ENCODE measurements at regions not wholly inside any gene's neighbourhood (a gene's known extent, or its start where the extent isn't known, plus 50 kb on each side); places are given as distances from the start of the nearest gene placed in this dataset.

- no peak for TF ChIP-seq PRDM15 (CRISPR knock-in tag; IDR thresholded peaks at IDR 0.05)
- no peak for TF ChIP-seq NBN (IDR thresholded peaks at IDR 0.05)
- TF ChIP-seq NFYA (IDR thresholded peaks at IDR 0.05; ENCODE audit: borderline replicate concordance, low read depth, low read length): no peak
- no peak for TF ChIP-seq TARDBP (IDR thresholded peaks at IDR 0.05; ENCODE audit: borderline replicate concordance)
- TF ChIP-seq SIN3A (IDR thresholded peaks at IDR 0.05; ENCODE audit: low read depth, low read length): no peak
These were observed 65.7 kb upstream of the DYRK2 start (continued) for GRCh38 chr12:67582844-67583243.

GRCh38 chr12:67586951-67587350 lies 61.6 kb upstream of the DYRK2 start:
- H3K4me1 ChIP-seq (ENCODE audit: control insufficient read depth, insufficient read depth, low read length): no peaks in the 10 kb centered on the region
- 48% methylated on average over 4 of the region's 4 CpGs for WGBS (ENCODE audit: insufficient coverage, insufficient replicate concordance, low lambda C conversion rate, missing lambda C conversion rate)
- no peak overlapping the region for H3K9ac ChIP-seq (ENCODE audit: control insufficient read depth, insufficient read depth, low read length)
- H3K36me3 ChIP-seq (ENCODE audit: control insufficient read depth in 2 of 2, insufficient read depth in 2 of 2, low read length in 1 of 2): no peaks in the 10 kb centered on the region
- H3K79me2 ChIP-seq (ENCODE audit: control insufficient read depth, insufficient read depth, low read length): no peaks in the 10 kb centered on the region
- H3K9me3 ChIP-seq (replicated peaks; ENCODE audit: control insufficient read depth, insufficient read depth, low read length): no peaks in the 10 kb centered on the region
- H3K4me3 ChIP-seq: no peak overlapping the region
- POLR2A ChIA-PET: no interaction called here
- BruUV-seq (replicated peaks): no TSS peak
- no peaks in the 10 kb centered on the region for H3K27me3 ChIP-seq (replicated peaks in 1 of 2; ENCODE audit: control insufficient read depth in 2 of 2, insufficient read depth in 2 of 2, low read length in 1 of 2)
- ATAC-seq (no peak), DNase-seq (ENCODE audit: low read depth, low spot score) (no peak), FAIRE-seq (no peak)
- H4K20me1 ChIP-seq (ENCODE audit: control insufficient read depth, insufficient read depth): no peaks in the 10 kb centered on the region
- H3K27ac ChIP-seq (ENCODE audit: control insufficient read depth, insufficient read depth): no peak overlapping the region
- intact Hi-C loops (cut with micrococcal nuclease; ENCODE audit: unreplicated experiment): no loop called here
- in situ Hi-C loops (cut with MboI): no loop called here
- CTCF ChIA-PET: no interaction called here
- H3K4me2 ChIP-seq (ENCODE audit: control insufficient read depth, insufficient read depth): no peak overlapping the region
- H2AFZ ChIP-seq (ENCODE audit: control insufficient read depth, low read depth, low read length): no peak overlapping the region
- RAD21 ChIA-PET (ENCODE audit: unreplicated experiment): no interaction called here
- SMC1A ChIA-PET (ENCODE audit: uncharacterized antibody, unreplicated experiment): no interaction called here
- no peak for TF ChIP-seq MXI1 (IDR thresholded peaks at IDR 0.05; ENCODE audit: low read depth, low read length)
- TF ChIP-seq RAD21 (IDR thresholded peaks at IDR 0.05; ENCODE audit: insufficient read depth, low read depth, low read length): no peak
- no peak for TF ChIP-seq JUNB (IDR thresholded peaks at IDR 0.05)
- no peak for TF ChIP-seq SREBF2 (IDR thresholded peaks at IDR 0.05; ENCODE audit: low read length)
- TF ChIP-seq YY1 (IDR thresholded peaks at IDR 0.05; ENCODE audit: low read depth, low read length): no peak
- no peak for TF ChIP-seq RB1 (IDR thresholded peaks at IDR 0.05; ENCODE audit: borderline replicate concordance)
- no peak for TF ChIP-seq STAT3 (IDR thresholded peaks at IDR 0.05; ENCODE audit: low read depth, low read length)
- no peak for TF ChIP-seq SP1 (IDR thresholded peaks at IDR 0.05; ENCODE audit: low read depth, low read length)
- no peak for TF ChIP-seq EED (IDR thresholded peaks at IDR 0.05; ENCODE audit: low read depth)
- no peak for TF ChIP-seq CREB1 (IDR thresholded peaks at IDR 0.05; ENCODE audit: low read depth)
- TF ChIP-seq EP300 (IDR thresholded peaks at IDR 0.05; ENCODE audit: borderline replicate concordance in 1 of 2, control insufficient read depth in 1 of 2, low read depth in 2 of 2, low read length in 2 of 2): no peak
- no peak for TF ChIP-seq RELB (IDR thresholded peaks at IDR 0.05; ENCODE audit: low read depth)
- TF ChIP-seq ZBTB11 (CRISPR knock-in tag; IDR thresholded peaks at IDR 0.05): no peak

Measured in GM12878 (cell line).